Kidney (tissue), 13 donors: ENCODE measurements at regions not wholly inside any gene's neighbourhood (a gene's known extent, or its start where the extent isn't known, plus 50 kb on each side); places are given as distances from the start of the nearest gene placed in this dataset.

ENCODE experiments used
- DNase-seq, 5 donors: peaks; one replicate each; pipeline ENCODE4 v3.0.0-alpha.2; 2013 to 2020
- FAIRE-seq: peaks from 2 replicates; lab custom pipeline; 2012; peaks lifted over from hg19 to GRCh38; lab: Jason Lieb, UNC
- H3K27ac ChIP-seq, 2 donors: one replicate each; pipeline ENCODE4 v1.7.0; 2013; ENCODE audit warnings: low read depth in 2 of 2, low read length in 2 of 2, inconsistent platforms in 1 of 2
- H3K27me3 ChIP-seq: one replicate; pipeline ENCODE4 v1.7.1; 2013; ENCODE audit warnings: low read length, inconsistent platforms; ENCODE audit not compliant: control insufficient read depth, insufficient read depth
- H3K36me3 ChIP-seq, 3 donors: one replicate each; pipeline versions ENCODE4 v1.7.0 to v1.7.1; 2013; ENCODE audit warnings: low read length in 3 of 3, control low read depth in 1 of 3, inconsistent platforms in 1 of 3; ENCODE audit not compliant: insufficient read depth in 3 of 3, control insufficient read depth in 2 of 3
- H3K4me1 ChIP-seq, 3 donors: one replicate each; pipeline versions ENCODE4 v1.7.0 to v1.7.1; 2013; ENCODE audit warnings: low read length in 3 of 3, inconsistent platforms in 1 of 3, low read depth in 1 of 3; ENCODE audit not compliant: control insufficient read depth in 2 of 3, insufficient read depth in 2 of 3
- H3K4me3 ChIP-seq, 3 donors: one replicate each; pipeline versions ENCODE4 v1.7.0 to v1.8.1; 2013; ENCODE audit warnings: low read length in 3 of 3, control low read depth in 1 of 3, inconsistent platforms in 1 of 3
- H3K9ac ChIP-seq, 3 donors: one replicate each; pipeline versions ENCODE4 v1.7.0 to v1.7.1; 2013; ENCODE audit warnings: low read length in 3 of 3, control low read depth in 1 of 3, inconsistent platforms in 1 of 3
- H3K9me3 ChIP-seq, 3 donors: one replicate each; pipeline versions ENCODE4 v1.7.0 to v1.7.1; 2013; ENCODE audit warnings: low read length in 3 of 3, control low read depth in 1 of 3, inconsistent platforms in 1 of 3; ENCODE audit not compliant: control insufficient read depth in 2 of 3, insufficient read depth in 1 of 3
- CTCF ChIP-seq: IDR thresholded peaks from 3 replicates; pipeline ENCODE4 v1.5.1; 2012; ENCODE audit warnings: mild to moderate bottlenecking, moderate library complexity, borderline replicate concordance; ENCODE audit not compliant: insufficient read depth; ENCODE audit errors: extremely low read depth
- intact Hi-C: fragments of 100-400 bp; cut with DNase I; formaldehyde crosslinking; loops from one replicate; pipeline ENCODE4 v1.11.1; 2022
- donor health status: control.
- donor health status: control.
- donor health status: control.
- donor health status: control.
- donor health status: control.
- donor health status: DM: yes; HTN: yes; CAD: no.
- donor health status: Normal renal cell carcinoma (clear cell type).

DNA sequence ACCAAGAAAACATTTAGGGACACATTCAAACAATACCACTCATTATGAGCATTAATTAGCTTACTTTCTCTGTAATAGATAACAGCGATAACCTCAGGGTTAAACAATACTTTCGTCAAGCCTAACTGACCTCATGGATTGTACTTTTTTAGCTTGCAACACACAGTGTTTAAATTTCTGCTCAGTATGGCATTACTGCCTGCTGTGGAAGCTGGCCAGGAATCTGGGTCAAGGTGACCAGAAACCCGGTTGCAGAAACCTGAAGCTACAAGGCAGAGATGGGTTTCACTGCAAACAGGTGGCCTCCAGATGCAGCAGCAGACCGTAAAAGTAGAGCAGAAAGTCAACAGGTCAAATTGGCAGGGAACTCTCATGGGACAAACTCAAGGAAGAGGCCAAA lies 123.8 kb upstream of the FHL2 start:
- H3K4me1 ChIP-seq: peaks cover 0 to 7% (median 6%) of the 10 kb centered on the region in 3 donors
- no peak for FAIRE-seq
- no peaks in the 10 kb centered on the region for H3K27me3 ChIP-seq
- no peak overlapping the region for H3K9ac ChIP-seq
- no peak overlapping the region for H3K27ac ChIP-seq
- intact Hi-C loops: loop anchor here (5.0 kb wide), 1 partner anchor 150 kb away; no protein-coding TSS in a partner anchor
- no peak overlapping the region for H3K4me3 ChIP-seq
- DNase-seq: peak in 3 of 5 donors; percentile 25 to 60 (median 50)
- TF ChIP-seq CTCF: no peak
- peaks cover 0 to 3% (median 0%) of the 10 kb centered on the region in 3 donors for H3K9me3 ChIP-seq
- H3K36me3 ChIP-seq: no peaks in the 10 kb centered on the region

- no peak overlapping the region for H3K9ac ChIP-seq
- no peaks in the 10 kb centered on the region for H3K27me3 ChIP-seq
- intact Hi-C loops: loop anchor here (5.0 kb wide), 1 partner anchor 149 kb away; no protein-coding TSS in a partner anchor
- no peak for TF ChIP-seq CTCF
- no peak overlapping the region for H3K4me3 ChIP-seq
- no peak for FAIRE-seq
- H3K36me3 ChIP-seq: no peaks in the 10 kb centered on the region
- H3K27ac ChIP-seq: no peak overlapping the region
- H3K4me1 ChIP-seq: peaks cover 0 to 9% (median 6%) of the 10 kb centered on the region in 3 donors
- H3K9me3 ChIP-seq: peaks cover 0 to 3% (median 0%) of the 10 kb centered on the region in 3 donors
- no peak for DNase-seq
Observed at GRCh38 chr2:105521616-105522015, 122.8 kb upstream of the FHL2 start.

GRCh38 chr2:105521176-105521575 lies 122.3 kb upstream of the FHL2 start:
- intact Hi-C loops: loop anchor here (5.0 kb wide), 1 partner anchor 149 kb away; no protein-coding TSS in a partner anchor
- Histone ChIP-seq H3K27me3 (no peaks in the 10 kb centered on the region), H3K9me3 (peaks cover 0 to 3% (median 0%) of the 10 kb centered on the region in 3 donors), H3K9ac (no peak overlapping the region), H3K36me3 (no peaks in the 10 kb centered on the region), H3K27ac (no peak overlapping the region), H3K4me3 (no peak overlapping the region), H3K4me1 (peaks cover 0 to 9% (median 6%) of the 10 kb centered on the region in 3 donors)
- peak; percentile 33 for TF ChIP-seq CTCF
- FAIRE-seq (peak; percentile 91), DNase-seq (peak in 2 of 5 donors; percentile 28 to 59)

DNA sequence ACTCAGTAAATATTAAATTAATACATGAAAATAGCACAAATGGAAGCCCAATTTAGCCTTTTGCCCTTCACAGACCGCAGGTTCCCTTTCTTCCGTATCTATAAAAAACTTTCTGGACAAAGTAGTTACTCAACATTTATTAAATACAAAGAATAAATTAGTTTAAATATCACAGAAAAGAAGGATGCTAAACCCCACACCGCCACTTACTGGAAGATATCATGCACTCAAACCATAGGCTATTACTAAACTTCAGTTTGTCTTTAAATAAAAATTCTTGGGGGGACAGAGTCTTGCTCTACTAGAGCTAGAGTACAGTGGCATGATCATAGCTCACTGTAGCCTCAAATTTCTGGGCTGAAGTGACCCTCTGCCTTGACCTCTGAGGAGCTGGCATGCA lies 120.7 kb upstream of the FHL2 start:
- H3K27ac ChIP-seq: no peak overlapping the region
- intact Hi-C loops: no loop called here
- no peaks in the 10 kb centered on the region for H3K27me3 ChIP-seq
- H3K4me3 ChIP-seq: no peak overlapping the region
- no peak for FAIRE-seq
- H3K4me1 ChIP-seq: peaks cover 0 to 9% (median 6%) of the 10 kb centered on the region in 3 donors
- DNase-seq: no peak
- no peak overlapping the region for H3K9ac ChIP-seq
- H3K36me3 ChIP-seq: no peaks in the 10 kb centered on the region
- no peaks in the 10 kb centered on the region for H3K9me3 ChIP-seq
- no peak for TF ChIP-seq CTCF
